B cell (primary cell): ENCODE measurements at regions not wholly inside any gene's neighbourhood (a gene's known extent, or its start where the extent isn't known, plus 50 kb on each side); places are given as distances from the start of the nearest gene placed in this dataset.

Source experiments
- ATAC-seq: fragments of 200-7000 bp; cut with Tn5 transposase; one replicate; pipeline ENCODE4 v1.10.0; 2021; ENCODE audit warnings: low read depth, mild to moderate bottlenecking, moderate number of reproducible peaks, moderate library complexity
- CTCF ChIA-PET: fragments of 350-600 bp; sonication (Branson Sonifier 250); formaldehyde crosslinking; loops from one replicate; lab custom pipeline; 2021; ENCODE audit warnings: antibody characterized with exemption, inconsistent platforms; lab: Charles Lee
- POLR2A ChIA-PET: fragments of 350-600 bp; sonication (Branson Sonifier 250); formaldehyde crosslinking; loops from one replicate; lab custom pipeline; 2021; ENCODE audit warnings: antibody characterized with exemption; lab: Charles Lee
- DNase-seq: peaks from one replicate; pipeline ENCODE4 v3.0.0; 2013
- H2AFZ ChIP-seq: 2 replicates; pipeline ENCODE4 v1.6.1; 2012; ENCODE audit warnings: mild to moderate bottlenecking, low read depth, low read length; ENCODE audit not compliant: insufficient read depth, poor library complexity, severe bottlenecking
- H3K27ac ChIP-seq, 2 donors: 1 replicate in 1 of 2; 2 replicates in 1 of 2; pipeline ENCODE4 v1.5.1; 2012 to 2013; ENCODE audit warnings: low read length in 2 of 2, mild to moderate bottlenecking in 2 of 2, moderate library complexity in 1 of 2
- H3K27me3 ChIP-seq, 4 experiments: fragments of 200-600 bp in 1 of 4; sonication (generic) in 1 of 4; replicated peaks in 1 of 4; 1 replicate in 2 of 4; 2 replicates in 2 of 4; pipeline versions ENCODE4 v1.6.1 to v1.7.0; 2013 to 2016; ENCODE audit warnings: low read length in 3 of 4, mild to moderate bottlenecking in 2 of 4, mixed read lengths in 1 of 4, moderate library complexity in 1 of 4; ENCODE audit not compliant: insufficient read depth in 4 of 4, control insufficient read depth in 3 of 4; ENCODE audit errors: control extremely low read depth in 1 of 4
- H3K36me3 ChIP-seq, 2 experiments: replicated peaks in 1 of 2; 1 replicate in 1 of 2; 2 replicates in 1 of 2; pipeline versions ENCODE4 v1.6.1 to v1.7.1; 2013; ENCODE audit warnings: low read length in 1 of 2; ENCODE audit not compliant: insufficient read depth in 2 of 2, control insufficient read depth in 1 of 2; ENCODE audit errors: control extremely low read depth in 1 of 2, extremely low read depth in 1 of 2
- H3K4me1 ChIP-seq, 2 donors: fragments of 200-600 bp in 1 of 2; sonication (generic) in 1 of 2; 1 replicate in 1 of 2; 2 replicates in 1 of 2; pipeline versions ENCODE4 v1.5.1 to v1.6.1; 2013 to 2017; ENCODE audit warnings: low read length in 2 of 2; ENCODE audit not compliant: control insufficient read depth in 2 of 2, insufficient read depth in 2 of 2
- H3K4me2 ChIP-seq: replicated peaks from 2 replicates; pipeline ENCODE3; 2012; ENCODE audit warnings: mild to moderate bottlenecking, low read depth, low read length; ENCODE audit not compliant: poor library complexity, severe bottlenecking
- H3K4me3 ChIP-seq, 5 experiments: fragments of 200-600 bp in 1 of 5; sonication (generic) in 1 of 5; 1 replicate in 3 of 5; 2 replicates in 2 of 5; pipeline versions ENCODE4 v1.5.1 to v1.7.0; 2011 to 2016; ENCODE audit warnings: low read length in 4 of 5, mild to moderate bottlenecking in 4 of 5, low read depth in 2 of 5, control low read depth in 1 of 5, moderate library complexity in 1 of 5; ENCODE audit not compliant: insufficient read depth in 1 of 5; ENCODE audit errors: control extremely low read depth in 1 of 5, extremely low read depth in 1 of 5
- H3K79me2 ChIP-seq: fragments of 200-600 bp; sonication (generic); one replicate; pipeline ENCODE4 v1.6.0; 2016; ENCODE audit warnings: low read length; ENCODE audit not compliant: control insufficient read depth, insufficient read depth
- H3K9ac ChIP-seq: fragments of 200-600 bp; sonication (generic); 2 replicates; pipeline ENCODE4 v1.6.1; 2017; ENCODE audit warnings: mild to moderate bottlenecking, low read length, moderate library complexity
- H3K9me3 ChIP-seq, 3 donors: one replicate each; pipeline versions ENCODE4 v1.6.1 to v1.7.1; 2013; ENCODE audit warnings: low read length in 2 of 3; ENCODE audit not compliant: control insufficient read depth in 2 of 3, insufficient read depth in 1 of 3; ENCODE audit errors: control extremely low read depth in 1 of 3
- H4K20me1 ChIP-seq: 2 replicates; pipeline ENCODE4 v1.6.0; 2012; ENCODE audit warnings: mild to moderate bottlenecking, low read length; ENCODE audit not compliant: insufficient read depth, control insufficient read depth, poor library complexity, severe bottlenecking
- H3K27ac Mint-ChIP-seq: one replicate; pipeline ENCODE4 v1.8.0; 2021; ENCODE audit warnings: mixed read lengths
- H3K27me3 Mint-ChIP-seq: one replicate; pipeline ENCODE4 v1.8.0; 2021; ENCODE audit warnings: mixed read lengths
- H3K4me1 Mint-ChIP-seq: one replicate; pipeline ENCODE4 v1.8.0; 2021; ENCODE audit warnings: mixed read lengths
- H3K4me3 Mint-ChIP-seq: one replicate; pipeline ENCODE4 v1.8.0; 2021; ENCODE audit warnings: mixed read lengths
- H3K9me3 Mint-ChIP-seq: one replicate; pipeline ENCODE4 v1.8.0; 2022; ENCODE audit warnings: mixed read lengths; ENCODE audit not compliant: insufficient read depth
- CTCF ChIP-seq: fragments of 200-600 bp; IDR thresholded peaks from one replicate; pipeline ENCODE4 v1.8.0; 2022; ENCODE audit warnings: antibody characterized with exemption, mild to moderate bottlenecking
- EZH2 ChIP-seq: IDR thresholded peaks from 2 replicates; pipeline ENCODE4 v1.6.1; 2012; ENCODE audit warnings: borderline replicate concordance, low read depth, mild to moderate bottlenecking, moderate library complexity, low read length; ENCODE audit not compliant: insufficient read depth, poor library complexity, severe bottlenecking
- WGBS: methylation state at CpG from one replicate; pipeline ENCODE4 v1.1.5; 2013; ENCODE audit warnings: missing lambda C conversion rate; ENCODE audit not compliant: insufficient coverage; 5-methylcytosine and 5-hydroxymethylcytosine counted together
- intact Hi-C: fragments of 100-400 bp; cut with micrococcal nuclease; formaldehyde crosslinking; loops from one replicate; pipeline ENCODE4 v1.10.0; 2022

- Mint-ChIP-seq H3K27ac (no peak overlapping the region), H3K4me3 (no peak overlapping the region), H3K9me3 (no peaks in the 10 kb centered on the region), H3K4me1 (no peaks in the 10 kb centered on the region), H3K27me3 (no peaks in the 10 kb centered on the region)
- Histone ChIP-seq H3K4me2 (no peak overlapping the region), H3K27ac (no peak overlapping the region), H3K9ac (no peak overlapping the region), H3K27me3 (no peaks in the 10 kb centered on the region), H3K9me3 (peaks cover 0 to 4% (median 0%) of the 10 kb centered on the region in 3 donors), H3K79me2 (no peaks in the 10 kb centered on the region), H3K36me3 (no peaks in the 10 kb centered on the region), H2AFZ (no peak overlapping the region), H3K4me3 (no peak overlapping the region), H4K20me1 (no peaks in the 10 kb centered on the region), H3K4me1 (no peaks in the 10 kb centered on the region)
- POLR2A ChIA-PET, result no interaction called here
- no peak for ATAC-seq
- DNase-seq, result no peak
- CTCF ChIA-PET, result no interaction called here
- no CpG with 5 or more reads among the region's 1 CpG for WGBS
- TF ChIP-seq EZH2 (no peak), CTCF (no peak)
- intact Hi-C loops, result no loop called here
Measured at GRCh38 chr6:56005426-56005825, 130.0 kb upstream of the BMP5 start.

- no peak overlapping the region for H3K27ac ChIP-seq
- H2AFZ ChIP-seq, result no peak overlapping the region
- H3K4me3 ChIP-seq, result no peak overlapping the region
- Mint-ChIP-seq H3K27me3 (no peaks in the 10 kb centered on the region), H3K9me3 (no peaks in the 10 kb centered on the region), H3K4me1 (no peaks in the 10 kb centered on the region), H3K27ac (no peak overlapping the region), H3K4me3 (no peak overlapping the region)
- H3K9me3 ChIP-seq, result peaks cover 0 to 4% (median 0%) of the 10 kb centered on the region in 3 donors
- CTCF ChIA-PET, result no interaction called here
- WGBS, result no CpG with 5 or more reads among the region's 2 CpGs
- no peaks in the 10 kb centered on the region for H3K79me2 ChIP-seq
- H4K20me1 ChIP-seq, result no peaks in the 10 kb centered on the region
- no peaks in the 10 kb centered on the region for H3K4me1 ChIP-seq
- no peak for TF ChIP-seq EZH2
- no peak for TF ChIP-seq CTCF
- no peaks in the 10 kb centered on the region for H3K36me3 ChIP-seq
- H3K4me2 ChIP-seq, result no peak overlapping the region
- no peak for ATAC-seq
- intact Hi-C loops, result no loop called here
- DNase-seq, result no peak
- no peak overlapping the region for H3K9ac ChIP-seq
- POLR2A ChIA-PET, result no interaction called here
- H3K27me3 ChIP-seq, result no peaks in the 10 kb centered on the region
Measured at GRCh38 chr6:56004426-56004825, 129.0 kb upstream of the BMP5 start.
